C4-2B (cell line): ENCODE measurements at regions not wholly inside any gene's neighbourhood (a gene's known extent, or its start where the extent isn't known, plus 50 kb on each side); places are given as distances from the start of the nearest gene placed in this dataset.

ENCODE experiments used
- CTCF ChIP-seq: fragments of 450-650 bp; conservative IDR thresholded peaks from 2 replicates; pipeline ENCODE4 v1.5.1; 2017; ENCODE audit warnings: mild to moderate bottlenecking
- ZFX ChIP-seq: fragments of 450-650 bp; IDR thresholded peaks from 2 replicates; pipeline ENCODE4 v1.6.1; 2017

- TF ChIP-seq CTCF (no peak), ZFX (no peak)
Measured at GRCh38 chr10:84908491-84908890, 580.1 kb downstream of the CCSER2 start.
